GM13977 (cell line): ENCODE measurements at regions not wholly inside any gene's neighbourhood (a gene's known extent, or its start where the extent isn't known, plus 50 kb on each side); places are given as distances from the start of the nearest gene placed in this dataset.

Source experiments
- DNase-seq: peaks from one replicate; pipeline ENCODE4 v3.0.0; 2012; ENCODE audit warnings: low spot score
- in situ Hi-C: fragments of 300-500 bp; cut with MboI; formaldehyde crosslinking; loops from one replicate; pipeline ENCODE4 v1.12.0; 2022; ENCODE audit warnings: low sequenced_read_pairs, low pct_unique_long_range_greater_than_20kb, mixed read lengths, inconsistent platforms; ENCODE audit not compliant: unreplicated experiment
- TF ChIP-seq, protein P1 (sequence below): IDR thresholded peaks from 2 replicates; pipeline ENCODE4 v1.5.1; 2012; ENCODE audit warnings: mild to moderate bottlenecking, control low read depth; ENCODE audit not compliant: insufficient read depth; ENCODE audit errors: extremely low read depth, missing control alignments

DNA sequence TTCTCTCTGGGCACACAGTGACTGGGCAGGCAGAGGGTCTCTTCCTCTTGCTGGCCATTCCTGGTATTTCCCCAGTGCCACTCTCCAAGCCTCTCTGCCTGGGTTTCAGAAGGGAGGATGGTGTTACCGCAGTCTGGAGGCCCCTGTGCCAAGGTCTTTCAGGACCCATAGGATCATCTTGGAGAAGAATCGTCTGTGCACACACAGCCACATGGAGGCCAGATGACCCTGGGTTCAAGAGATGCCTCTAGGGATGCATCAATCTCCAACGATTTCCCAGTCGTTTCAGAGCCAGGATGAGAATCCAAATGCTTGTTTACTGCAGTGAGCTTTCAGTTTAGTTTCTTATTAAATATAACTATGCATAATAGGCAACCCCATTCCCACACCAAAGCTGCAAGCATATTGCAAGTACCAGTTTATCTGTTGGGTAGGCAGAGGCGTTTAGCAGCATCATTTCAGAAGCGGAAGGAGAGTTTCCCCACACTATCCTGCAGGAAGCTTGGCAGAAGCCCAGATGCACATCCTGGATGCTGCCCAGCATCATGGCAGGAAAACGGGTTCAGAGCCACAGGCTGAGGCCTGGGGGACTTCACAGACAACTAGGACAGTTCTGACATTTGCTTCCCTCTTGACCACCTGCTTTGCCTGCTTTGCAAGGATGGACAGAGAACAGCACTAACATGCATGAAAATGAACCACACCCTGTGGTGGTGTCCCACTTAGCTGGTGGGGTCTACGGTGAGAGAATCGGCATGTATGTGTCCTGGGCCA, 134.7 kb upstream of the FAM20C start:
- TF ChIP-seq, protein P1, sequence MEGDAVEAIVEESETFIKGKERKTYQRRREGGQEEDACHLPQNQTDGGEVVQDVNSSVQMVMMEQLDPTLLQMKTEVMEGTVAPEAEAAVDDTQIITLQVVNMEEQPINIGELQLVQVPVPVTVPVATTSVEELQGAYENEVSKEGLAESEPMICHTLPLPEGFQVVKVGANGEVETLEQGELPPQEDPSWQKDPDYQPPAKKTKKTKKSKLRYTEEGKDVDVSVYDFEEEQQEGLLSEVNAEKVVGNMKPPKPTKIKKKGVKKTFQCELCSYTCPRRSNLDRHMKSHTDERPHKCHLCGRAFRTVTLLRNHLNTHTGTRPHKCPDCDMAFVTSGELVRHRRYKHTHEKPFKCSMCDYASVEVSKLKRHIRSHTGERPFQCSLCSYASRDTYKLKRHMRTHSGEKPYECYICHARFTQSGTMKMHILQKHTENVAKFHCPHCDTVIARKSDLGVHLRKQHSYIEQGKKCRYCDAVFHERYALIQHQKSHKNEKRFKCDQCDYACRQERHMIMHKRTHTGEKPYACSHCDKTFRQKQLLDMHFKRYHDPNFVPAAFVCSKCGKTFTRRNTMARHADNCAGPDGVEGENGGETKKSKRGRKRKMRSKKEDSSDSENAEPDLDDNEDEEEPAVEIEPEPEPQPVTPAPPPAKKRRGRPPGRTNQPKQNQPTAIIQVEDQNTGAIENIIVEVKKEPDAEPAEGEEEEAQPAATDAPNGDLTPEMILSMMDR: no peak
- DNase-seq: no peak
- in situ Hi-C loops: no loop called here

DNA sequence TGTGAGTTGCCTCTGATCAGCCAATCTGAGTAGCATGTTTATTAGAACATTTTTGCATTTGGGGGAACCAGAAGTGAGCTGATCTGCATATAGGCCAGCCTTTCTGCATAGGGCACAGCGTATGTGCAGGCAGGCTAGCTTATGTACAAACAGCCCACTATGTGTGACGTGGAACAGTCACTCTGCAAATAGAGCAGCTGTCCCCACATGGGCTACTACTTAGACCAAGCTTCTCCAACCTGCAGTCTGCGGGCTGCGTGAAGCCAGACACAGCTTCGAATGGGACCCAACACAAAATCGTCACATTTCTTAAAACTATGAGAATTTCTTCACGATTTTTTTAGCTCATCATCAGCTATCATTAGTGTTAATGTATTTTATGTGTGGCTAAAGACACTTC, 134.1 kb upstream of the FAM20C start:
- in situ Hi-C loops: no loop called here
- TF ChIP-seq, protein P1: no peak
- no peak for DNase-seq

DNA sequence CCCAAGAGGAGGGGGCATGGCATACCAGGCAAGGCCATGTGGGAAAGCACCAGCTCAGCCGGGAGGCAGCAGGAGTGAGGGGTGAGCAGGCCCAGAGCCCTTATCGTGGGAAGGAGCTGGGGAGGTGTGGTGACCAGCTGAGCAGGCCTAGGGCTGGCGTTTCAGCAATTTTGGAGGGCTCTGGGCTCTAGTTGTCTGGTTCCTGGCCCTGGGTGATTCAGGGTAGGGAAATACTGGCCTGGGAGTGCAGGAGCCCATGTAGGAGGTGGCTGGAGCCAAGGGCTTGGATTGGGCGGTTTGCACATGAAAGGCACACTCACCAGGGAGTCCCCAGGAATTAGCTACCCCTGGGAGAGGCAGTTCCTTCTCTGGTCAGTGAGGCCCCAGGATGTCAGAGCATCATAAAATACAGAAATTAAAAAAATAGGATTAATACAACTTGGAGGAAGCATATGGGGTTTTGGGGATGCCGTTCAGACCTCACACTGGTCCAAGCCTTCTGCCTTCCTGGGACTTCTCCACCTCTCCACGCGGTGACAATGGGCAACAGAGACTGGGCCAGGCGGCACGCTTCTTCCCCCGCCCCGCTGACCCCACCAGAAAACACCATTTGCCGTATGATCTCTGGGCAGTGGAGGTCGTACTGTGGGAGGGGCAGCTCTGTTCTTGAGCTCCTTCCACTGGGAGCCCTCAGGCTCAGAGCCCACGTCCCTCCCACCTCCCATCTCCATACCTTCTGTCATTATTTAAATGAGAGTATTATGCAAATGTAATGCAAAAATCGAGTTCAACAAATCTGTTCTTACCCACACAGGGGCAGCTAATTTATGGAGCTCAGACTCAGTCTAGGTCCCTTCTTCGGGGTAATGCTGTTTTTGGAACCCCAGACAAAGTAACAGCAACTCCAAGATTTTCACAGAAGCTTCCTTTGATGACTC, 133.0 kb upstream of the FAM20C start:
- in situ Hi-C loops: no loop called here
- no peak for DNase-seq
- TF ChIP-seq, protein P1: no peak

DNA sequence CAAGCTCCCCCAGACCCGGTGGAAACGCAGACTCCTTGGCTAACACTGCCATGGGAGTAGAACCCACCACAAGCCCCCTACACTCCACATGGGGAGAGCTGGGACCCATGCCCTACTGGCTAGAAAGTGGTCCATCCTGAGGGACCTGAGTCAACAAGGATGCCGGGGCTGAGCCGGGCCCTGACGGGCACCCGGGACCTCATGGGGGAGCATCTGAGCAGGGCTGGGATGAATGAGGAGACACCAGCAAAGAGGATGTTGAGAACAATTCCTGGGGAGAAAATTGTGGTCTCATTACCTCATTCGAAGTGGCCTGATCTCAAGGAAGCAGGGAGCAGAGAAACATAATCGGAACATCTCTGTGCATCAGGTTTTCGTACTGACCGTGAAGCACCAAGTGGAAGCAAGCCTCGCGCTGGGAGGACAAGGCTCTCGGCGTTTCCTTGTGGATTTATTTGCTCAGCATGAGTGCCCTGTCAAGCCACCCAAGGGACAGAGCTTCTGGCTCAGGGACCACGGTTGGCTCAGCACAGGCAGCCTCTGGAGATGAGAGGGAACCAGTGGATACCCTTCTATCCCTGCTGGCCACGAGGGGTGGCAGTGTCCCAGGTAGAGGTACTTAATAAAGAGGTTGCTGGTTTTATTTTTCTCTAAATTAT, 132.2 kb upstream of the FAM20C start:
- no peak for DNase-seq
- in situ Hi-C loops: no loop called here
- TF ChIP-seq, protein P1: no peak

DNA sequence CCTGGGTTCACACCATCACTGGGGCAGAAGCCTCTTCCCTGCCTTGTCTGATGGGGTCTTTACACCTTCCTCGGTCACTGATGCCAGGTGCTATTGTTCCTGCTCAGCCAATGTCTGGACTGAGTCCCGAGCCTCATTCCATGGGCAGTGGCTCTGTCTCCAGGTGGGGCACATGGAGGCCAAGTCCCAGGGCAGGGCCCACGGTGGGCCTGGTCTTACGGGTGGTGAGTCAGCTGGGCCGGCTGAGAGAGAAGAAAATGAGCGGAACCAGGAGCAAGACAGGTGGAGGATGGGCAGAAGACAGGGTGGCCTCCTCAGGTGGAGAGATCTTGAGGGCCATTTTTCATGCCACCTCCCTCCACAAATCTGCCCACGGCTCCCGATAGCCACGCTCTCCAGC, 131.7 kb upstream of the FAM20C start:
- DNase-seq: no peak
- in situ Hi-C loops: no loop called here
- TF ChIP-seq, protein P1: no peak

DNA sequence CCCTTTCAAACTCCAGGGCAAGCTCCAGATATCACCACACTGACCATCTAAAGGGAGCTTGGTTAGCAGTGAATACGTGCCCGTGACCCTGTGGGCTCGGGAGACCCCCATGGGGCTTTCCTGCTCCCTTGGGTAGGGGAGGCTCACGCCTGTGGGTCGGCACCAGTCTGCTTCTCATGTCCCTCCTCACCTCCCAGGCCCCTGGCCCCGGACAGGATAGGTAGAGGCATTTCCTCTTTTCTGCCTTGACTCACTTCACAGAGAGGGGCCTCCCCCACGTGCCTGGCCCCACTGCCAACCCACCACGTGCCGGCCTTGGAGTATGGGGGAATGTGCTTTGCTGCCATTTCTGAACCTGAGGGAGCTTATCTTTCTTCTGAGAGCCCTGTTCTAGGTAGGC, 131.3 kb upstream of the FAM20C start:
- in situ Hi-C loops: no loop called here
- TF ChIP-seq, protein P1: no peak
- no peak for DNase-seq
